SH-SY5Y (cell line): ENCODE measurements at regions not wholly inside any gene's neighbourhood (a gene's known extent, or its start where the extent isn't known, plus 50 kb on each side); places are given as distances from the start of the nearest gene placed in this dataset.

ENCODE experiments used
- GATA2 ChIP-seq: IDR thresholded peaks from 2 replicates; pipeline ENCODE4 v1.6.1; 2011; ENCODE audit warnings: mild to moderate bottlenecking, low read depth, low read length
- GATA3 ChIP-seq: IDR thresholded peaks from 2 replicates; pipeline ENCODE4 v1.6.1; 2011; ENCODE audit warnings: low read depth, mild to moderate bottlenecking, low read length, moderate library complexity

- no peak for TF ChIP-seq GATA2
- TF ChIP-seq GATA3: no peak
Measured at GRCh38 chr2:128498086-128498485, 179.4 kb upstream of the HS6ST1 start.
